DMS153 treated with DMSO at 0.1 percent for 48 hours (cell line): ENCODE measurements at regions not wholly inside any gene's neighbourhood (a gene's known extent, or its start where the extent isn't known, plus 50 kb on each side); places are given as distances from the start of the nearest gene placed in this dataset.
A peak's percentile ranks its signal among the peaks of the same experiment; 100 is the strongest.
"Not testable (repeated sequence)": the region's sequence is repeated elsewhere in the genome, so short reads cannot be mapped to it uniquely, and the experiment has no call there.

Experiments
- DNase-seq: peaks from one replicate; lab custom pipeline; 2025; ENCODE audit not compliant: unreplicated experiment; lab: John Stamatoyannopoulos, UW

DNA sequence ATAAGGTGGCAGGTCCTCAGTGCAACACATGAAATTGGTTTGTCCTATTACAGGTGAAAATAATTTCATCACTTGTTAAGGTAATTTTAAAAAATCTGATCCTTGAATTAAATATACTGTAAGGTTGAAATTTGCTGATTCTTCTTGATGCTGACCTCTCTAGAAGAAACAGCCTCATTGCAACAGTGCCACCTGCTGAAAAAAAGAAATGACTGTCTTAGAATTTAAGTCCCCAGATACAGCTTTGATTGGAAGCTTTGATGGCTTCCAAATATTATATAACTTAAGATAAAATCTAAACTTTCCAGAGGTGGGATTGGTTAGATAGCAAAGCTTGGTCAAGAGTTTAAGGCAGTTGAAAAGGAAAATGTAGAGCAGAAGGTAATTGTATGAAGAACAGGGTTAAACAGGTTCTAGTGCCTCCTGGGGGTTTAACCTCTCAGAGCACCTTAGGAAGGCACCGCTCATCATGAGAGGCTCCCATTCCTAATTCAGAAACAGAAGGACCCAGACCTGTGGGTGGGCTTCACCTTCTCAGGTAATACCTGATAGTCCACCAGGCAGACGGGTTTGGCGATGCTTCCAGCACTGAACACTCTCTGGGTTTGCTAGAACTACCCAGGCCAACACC, 401.0 kb downstream of the PAX1 start:
- peak; percentile 41 for DNase-seq

DNA sequence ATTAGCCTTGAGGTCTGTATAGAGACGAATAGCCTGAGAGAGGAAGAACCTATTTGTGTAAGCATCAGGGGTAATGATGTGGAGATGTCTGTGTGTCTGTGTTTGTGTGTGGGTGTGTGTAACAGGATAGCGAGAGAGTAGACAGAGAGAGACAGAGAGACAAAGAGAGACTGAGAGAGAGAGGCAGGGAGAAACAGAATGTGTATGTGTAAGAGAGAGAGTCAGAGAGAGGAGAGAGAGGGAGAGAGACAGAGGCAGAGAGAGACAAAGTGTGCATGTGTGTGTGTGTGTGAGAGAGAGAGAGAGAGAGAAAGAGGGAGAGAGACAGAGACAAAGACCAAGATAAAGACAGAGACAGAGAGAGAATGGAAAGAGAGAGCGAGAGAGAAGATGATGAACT, 396.1 kb downstream of the PAX1 start:
- no peak for DNase-seq

- no peak for DNase-seq
These were observed 395.2 kb downstream of the PAX1 start for GRCh38 chr20:22100686-22101085.

GRCh38 chr20:22099348-22099747, 393.9 kb downstream of the PAX1 start:
- DNase-seq = no peak

DNA sequence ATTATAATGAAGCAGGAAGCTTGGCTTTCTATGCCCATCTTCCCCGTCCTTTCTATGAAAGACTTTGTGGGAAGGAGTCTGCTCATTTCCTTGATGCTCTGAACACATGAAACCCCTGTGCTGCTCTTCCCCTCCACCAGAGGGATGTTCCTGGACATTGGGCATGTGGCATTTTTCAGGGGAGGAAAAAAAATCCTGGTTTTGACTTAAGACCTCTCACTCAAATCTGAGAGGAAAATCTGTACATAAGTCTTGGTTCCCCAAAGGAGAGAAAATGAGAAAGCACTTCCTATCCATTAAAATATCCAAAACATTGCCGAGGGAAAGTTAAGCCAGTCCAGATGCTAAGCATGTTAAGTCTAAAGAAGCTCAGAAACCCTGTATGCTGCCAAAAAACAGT, 393.0 kb downstream of the PAX1 start:
- no peak for DNase-seq

DNA sequence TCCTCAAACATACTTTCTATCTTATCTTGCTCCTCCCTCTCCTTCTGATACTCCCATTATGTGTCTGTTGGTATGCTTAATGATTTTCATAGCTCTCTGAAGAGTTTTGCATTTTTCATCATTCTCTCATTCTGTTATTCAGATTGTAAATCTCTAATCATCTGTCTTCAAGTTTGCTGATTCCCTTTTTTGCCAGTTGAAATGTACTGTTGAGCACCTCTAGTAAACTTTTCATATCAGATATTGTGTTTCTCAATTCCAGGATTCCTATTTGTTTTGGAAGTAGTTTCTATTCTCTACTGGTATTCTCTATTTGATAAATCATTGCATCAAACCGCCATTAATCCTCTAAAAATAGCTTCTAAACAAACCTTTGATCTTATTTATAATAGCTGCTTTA, 387.7 kb downstream of the PAX1 start:
- no peak for DNase-seq

GRCh38 chr20:22088882-22089281, 383.4 kb downstream of the PAX1 start:
- DNase-seq = no peak

GRCh38 chr20:22080985-22081384, 375.5 kb downstream of the PAX1 start:
- no peak for DNase-seq

- DNase-seq = no peak
These were observed 369.2 kb downstream of the PAX1 start for GRCh38 chr20:22074635-22075034.

DNA sequence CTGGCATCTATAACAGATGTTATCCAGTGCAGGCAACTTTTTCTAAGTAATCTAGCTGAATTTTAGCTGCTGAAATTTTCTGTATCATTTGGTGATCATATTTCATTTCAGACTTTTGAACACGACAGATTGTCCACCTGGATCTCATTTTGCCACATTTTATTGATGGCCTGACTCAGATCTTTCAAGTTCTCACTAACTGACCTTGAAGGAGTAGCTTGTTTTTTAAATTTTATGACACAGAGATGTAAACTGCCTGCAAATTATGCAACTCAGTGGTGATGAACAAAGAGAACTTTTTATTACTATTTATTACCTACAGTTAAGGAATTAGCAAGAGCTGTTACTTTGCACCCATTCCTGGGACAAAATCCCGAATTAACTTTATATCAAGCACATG, 366.4 kb downstream of the PAX1 start:
- DNase-seq = no peak

DNA sequence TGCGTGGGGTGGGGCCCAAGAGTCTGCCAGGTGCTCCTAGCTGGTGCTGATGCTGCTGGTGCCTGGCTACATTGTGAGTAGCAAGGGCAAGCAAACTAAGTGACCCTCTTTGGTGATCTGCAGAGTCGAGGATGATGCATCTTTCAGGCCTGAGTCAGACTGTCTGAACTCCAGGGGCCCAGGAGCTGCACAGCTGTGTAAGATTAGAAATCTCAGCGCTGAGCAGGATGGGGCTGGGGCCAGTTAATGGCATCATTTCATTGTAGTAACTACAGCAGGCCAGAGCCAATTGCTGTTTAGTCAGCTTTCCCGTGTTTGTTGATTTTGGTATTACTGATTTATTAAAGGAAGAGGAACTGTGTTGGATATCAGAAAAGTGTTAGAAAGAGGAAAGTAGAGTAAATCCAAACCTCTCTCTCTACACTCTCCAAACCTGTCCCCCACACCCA, 365.2 kb downstream of the PAX1 start:
- DNase-seq = no peak

GRCh38 chr20:22063753-22064152, 358.3 kb downstream of the PAX1 start:
- no peak for DNase-seq

DNA sequence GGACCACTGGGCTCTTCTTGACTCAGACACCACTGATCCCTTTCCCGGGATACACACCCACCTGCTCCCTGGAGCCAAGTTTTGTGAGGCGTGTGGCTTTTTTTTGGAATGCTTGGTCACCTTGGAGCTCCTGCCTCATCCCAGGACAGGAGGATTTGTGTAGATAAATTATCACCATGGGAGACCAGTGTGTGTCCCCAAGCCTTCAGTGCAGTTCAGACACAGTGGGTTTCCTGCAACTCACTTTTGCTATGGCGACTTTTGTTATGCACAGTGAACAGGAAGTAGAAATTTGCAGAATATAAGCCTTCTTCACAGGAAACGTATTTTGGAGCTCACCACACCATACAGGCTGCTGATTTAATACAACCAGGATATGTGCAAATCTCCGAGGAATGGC, 357.4 kb downstream of the PAX1 start:
- no peak for DNase-seq

GRCh38 chr20:22060610-22061009, 355.1 kb downstream of the PAX1 start:
- DNase-seq = no peak

DNA sequence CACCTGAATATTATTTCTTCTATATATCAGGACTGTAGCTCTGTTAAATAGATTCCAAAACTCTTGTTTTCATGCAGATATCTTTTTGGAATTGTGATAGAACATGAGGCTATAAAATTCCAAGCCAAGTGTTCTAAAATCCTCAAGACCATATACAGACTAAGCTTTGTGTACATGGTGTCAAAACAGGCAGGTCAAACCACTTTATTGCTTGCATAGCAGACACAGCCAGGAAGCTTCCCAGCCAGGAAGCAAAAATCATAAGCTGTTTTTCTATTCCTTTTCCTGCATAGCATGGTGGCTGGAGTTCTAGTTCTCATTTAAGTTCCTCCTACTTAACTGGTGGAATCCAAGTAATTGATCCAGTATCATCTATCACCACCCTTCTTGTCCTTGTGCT, 353.3 kb downstream of the PAX1 start:
- DNase-seq = no peak

DNA sequence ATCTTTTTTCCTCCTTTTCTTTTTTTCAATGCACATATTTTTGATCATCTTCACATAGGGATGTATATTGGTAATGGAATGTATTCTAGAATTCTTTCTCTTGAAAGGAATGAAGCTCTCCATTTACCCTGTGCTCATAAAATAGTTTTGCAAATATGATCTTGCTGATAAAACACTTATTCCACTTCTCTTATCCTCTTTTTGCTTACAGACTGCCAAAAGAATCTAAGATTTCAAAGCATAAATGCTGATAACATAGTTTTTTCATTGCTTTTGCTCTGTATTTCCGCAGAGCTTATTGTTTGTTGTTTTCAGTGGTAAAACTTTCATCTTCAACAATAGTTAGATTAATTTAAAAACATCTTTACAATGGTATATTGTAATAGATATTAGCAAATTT, 350.5 kb downstream of the PAX1 start:
- no peak for DNase-seq

DNA sequence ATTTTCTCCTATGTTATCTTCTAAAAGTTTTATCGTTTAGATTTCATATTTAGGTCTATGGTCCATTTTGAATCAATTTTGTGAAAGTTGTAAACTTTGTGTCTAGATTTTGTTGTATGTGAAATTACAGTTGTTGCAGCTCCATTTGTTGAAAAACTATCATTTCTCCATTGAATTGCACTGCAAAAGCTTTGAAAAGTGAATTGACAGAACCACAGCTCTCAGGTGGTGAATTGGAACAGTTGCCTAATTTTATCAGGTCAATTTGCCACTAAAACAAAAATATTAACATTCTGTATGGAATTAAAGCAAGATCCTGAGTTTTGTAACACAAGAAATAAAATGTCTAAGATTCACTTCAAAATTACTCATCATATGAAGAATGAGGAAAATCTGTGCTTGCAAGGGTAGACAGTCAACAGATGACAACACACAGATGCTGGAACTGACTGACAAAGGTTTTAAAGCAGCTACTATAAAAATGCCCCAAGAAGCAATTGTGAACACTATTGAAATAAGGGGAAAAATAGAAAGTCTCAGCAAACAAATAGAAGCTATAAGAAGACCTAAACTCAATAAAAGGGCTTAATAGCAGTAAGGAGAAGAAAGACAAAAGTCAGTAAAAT, 346.7 kb downstream of the PAX1 start:
- no peak for DNase-seq

GRCh38 chr20:22045956-22046507, 340.6 kb downstream of the PAX1 start:
- DNase-seq = not testable (repeated sequence)

DNA sequence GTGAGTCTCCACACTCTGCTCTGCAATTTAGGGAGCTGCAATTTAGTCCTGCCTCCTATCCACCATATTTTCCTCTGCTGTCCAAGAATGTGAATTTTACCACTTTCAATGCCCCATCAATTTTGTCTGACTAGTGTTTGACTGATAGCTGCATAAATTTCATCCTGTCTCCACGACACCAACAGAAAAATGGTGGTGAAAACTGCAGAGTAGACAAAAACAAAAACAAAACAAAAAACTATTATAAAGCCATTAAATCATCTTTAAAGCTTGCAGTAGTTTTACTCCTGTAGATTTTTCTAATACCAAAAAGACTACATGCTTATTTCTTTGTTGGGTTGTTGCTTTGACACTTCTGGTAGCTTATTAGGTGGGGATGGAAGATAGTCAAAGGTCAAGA, 322.0 kb downstream of the PAX1 start:
- no peak for DNase-seq

DNA sequence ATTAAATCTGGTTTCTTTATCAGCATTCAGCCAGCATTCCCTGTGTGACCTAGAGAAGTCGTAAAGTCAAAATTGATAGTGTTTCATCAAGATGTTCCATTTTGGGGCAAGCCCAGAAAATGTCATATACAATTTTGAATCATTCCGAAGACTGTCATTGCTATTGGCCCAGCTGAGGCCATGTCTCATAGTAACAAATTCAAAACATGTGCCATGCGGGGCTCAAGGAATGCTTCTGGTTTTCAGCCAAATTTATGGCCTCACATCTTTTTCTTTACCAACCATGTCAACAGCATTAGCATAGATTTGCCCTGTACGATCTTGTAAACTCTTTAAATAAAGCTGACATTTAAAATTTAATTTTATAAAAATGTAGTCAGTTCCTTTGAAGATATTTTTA, 314.7 kb downstream of the PAX1 start:
- no peak for DNase-seq

DNA sequence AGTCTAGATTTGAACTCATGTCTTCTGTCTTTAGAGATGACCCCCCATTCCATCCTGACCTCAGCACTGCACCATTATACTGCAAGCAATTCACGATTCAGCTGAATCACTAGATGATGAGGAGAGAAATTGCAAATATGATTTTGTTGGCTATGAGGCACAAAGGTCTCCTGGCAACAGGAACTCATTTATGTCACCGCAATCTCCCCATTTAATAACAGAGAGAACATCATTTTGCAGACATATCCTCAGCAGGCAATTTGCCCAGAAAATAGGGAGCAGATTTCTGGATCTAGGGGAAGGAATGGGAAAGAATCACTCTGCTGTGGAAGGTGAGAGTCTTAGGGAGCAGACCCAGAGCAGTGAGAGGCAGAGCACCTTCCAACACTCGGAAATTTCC, 303.0 kb downstream of the PAX1 start:
- DNase-seq = no peak

DNA sequence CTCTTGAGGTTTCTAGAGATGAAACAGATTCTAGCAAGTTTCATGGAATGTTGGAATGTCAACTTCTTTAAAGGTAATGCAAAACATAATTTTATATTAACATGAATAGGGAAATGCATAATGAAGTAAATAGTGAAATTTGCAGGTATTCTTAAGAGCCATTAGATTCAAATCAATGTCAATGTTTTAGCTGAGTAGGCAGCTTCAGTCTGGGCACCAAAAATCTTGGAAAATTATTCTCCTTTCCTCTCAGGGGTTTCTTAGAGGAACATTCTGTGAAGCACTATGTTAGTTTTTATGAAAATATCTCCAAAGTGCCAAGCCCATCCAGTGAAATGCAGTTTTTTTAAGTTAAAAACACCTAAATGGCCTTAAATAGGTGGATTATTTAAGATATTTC, 300.8 kb downstream of the PAX1 start:
- no peak for DNase-seq

- no peak for DNase-seq
These were observed 300.1 kb downstream of the PAX1 start for GRCh38 chr20:22005535-22005934.
